PC-9 (cell line): ENCODE measurements at regions not wholly inside any gene's neighbourhood (a gene's known extent, or its start where the extent isn't known, plus 50 kb on each side); places are given as distances from the start of the nearest gene placed in this dataset.

Experiments used
- BruUV-seq: library from RNA; stranded (reverse); fragments of 400-500 nt; replicated peaks from 2 replicates; lab custom pipeline; 2021; lab: Mats Ljungman, UMichigan
- CTCF ChIA-PET: fragments of 300-600 bp; sonication (Branson Sonifier 250); formaldehyde crosslinking; loops from one replicate; lab custom pipeline; 2022; ENCODE audit warnings: antibody characterized with exemption; lab: Charles Lee
- POLR2A ChIA-PET: fragments of 300-600 bp; sonication (Branson Sonifier 250); formaldehyde crosslinking; loops from one replicate; lab custom pipeline; 2022; ENCODE audit warnings: antibody characterized with exemption; ENCODE audit not compliant: unreplicated experiment; lab: Charles Lee
- DNase-seq, 2 experiments: peaks; one replicate each; pipeline versions ENCODE4 v3.0.0 to v3.0.0-alpha.2; 2015 to 2022; ENCODE audit warnings: mixed read lengths in 1 of 2
- H2AFZ ChIP-seq: fragments of 200-600 bp; sonication (generic); 2 replicates; pipeline ENCODE4 v1.8.1; 2017; ENCODE audit warnings: antibody characterized with exemption
- H3F3A ChIP-seq: fragments of 200-600 bp; sonication (generic); 2 replicates; pipeline ENCODE4 v1.8.1; 2017; ENCODE audit warnings: antibody characterized with exemption, mild to moderate bottlenecking, low read depth; ENCODE audit not compliant: insufficient read depth
- H3K27ac ChIP-seq: fragments of 200-600 bp; sonication (generic); 2 replicates; pipeline ENCODE4 v1.6.1; 2016; ENCODE audit warnings: mixed run types
- H3K27me3 ChIP-seq: fragments of 200-600 bp; sonication (generic); 2 replicates; pipeline ENCODE4 v1.6.1; 2016; ENCODE audit warnings: low read depth, mixed run types; ENCODE audit not compliant: insufficient read depth
- H3K36me3 ChIP-seq: fragments of 200-600 bp; sonication (generic); 2 replicates; pipeline ENCODE4 v1.6.1; 2016; ENCODE audit warnings: low read depth, mixed run types
- H3K4me1 ChIP-seq: fragments of 200-600 bp; sonication (generic); replicated peaks from 2 replicates; pipeline ENCODE4 v1.6.1; 2016; ENCODE audit warnings: mixed run types; ENCODE audit not compliant: insufficient read depth
- H3K4me2 ChIP-seq: fragments of 200-600 bp; sonication (generic); 2 replicates; pipeline ENCODE4 v1.6.1; 2017; ENCODE audit warnings: mixed run types
- H3K4me3 ChIP-seq: fragments of 200-600 bp; sonication (generic); 2 replicates; pipeline ENCODE4 v1.6.1; 2016; ENCODE audit warnings: mixed run types
- H3K79me2 ChIP-seq: fragments of 200-600 bp; sonication (generic); 2 replicates; pipeline ENCODE4 v1.6.1; 2017; ENCODE audit warnings: low read depth, mixed run types
- H3K9me2 ChIP-seq: fragments of 200-600 bp; sonication (generic); 2 replicates; pipeline ENCODE4 v1.8.1; 2017; ENCODE audit warnings: mild to moderate bottlenecking; ENCODE audit not compliant: insufficient read depth
- H3K9me3 ChIP-seq: fragments of 200-600 bp; sonication (generic); 2 replicates; pipeline ENCODE4 v1.8.1; 2016; ENCODE audit warnings: low read depth; ENCODE audit not compliant: insufficient read depth
- H4K20me1 ChIP-seq: fragments of 200-600 bp; sonication (generic); 2 replicates; pipeline ENCODE4 v1.8.1; 2017; ENCODE audit not compliant: insufficient read depth
- CTCF ChIP-seq: fragments of 200-600 bp; sonication (generic); conservative IDR thresholded peaks from 2 replicates; pipeline ENCODE4 v1.6.1; 2017; ENCODE audit warnings: mixed run types, antibody characterized with exemption, mild to moderate bottlenecking, moderate library complexity
- EZH2 ChIP-seq: fragments of 200-600 bp; sonication (generic); IDR thresholded peaks from 2 replicates; pipeline ENCODE4 v1.8.0; 2017; ENCODE audit warnings: antibody characterized with exemption, low read depth
- intact Hi-C: fragments of 100-400 bp; cut with micrococcal nuclease; formaldehyde crosslinking; loops from one replicate; pipeline ENCODE4 v1.10.0; 2022; ENCODE audit not compliant: unreplicated experiment

- no peaks in the 10 kb centered on the region for H3K79me2 ChIP-seq
- H3K4me2 ChIP-seq: no peak overlapping the region
- no peaks in the 10 kb centered on the region for H3K9me3 ChIP-seq
- no peaks in the 10 kb centered on the region for H3F3A ChIP-seq
- TF ChIP-seq EZH2 (no peak), CTCF (no peak)
- no peaks in the 10 kb centered on the region for H3K9me2 ChIP-seq
- no peak overlapping the region for H2AFZ ChIP-seq
- no peaks in the 10 kb centered on the region for H3K4me1 ChIP-seq
- H3K4me3 ChIP-seq: no peak overlapping the region
- no TSS peak for BruUV-seq
- no peak overlapping the region for H3K27ac ChIP-seq
- H4K20me1 ChIP-seq: no peaks in the 10 kb centered on the region
- H3K36me3 ChIP-seq: no peaks in the 10 kb centered on the region
- no peak for DNase-seq
- POLR2A ChIA-PET: no interaction called here
- CTCF ChIA-PET: no interaction called here
- intact Hi-C loops: no loop called here
- H3K27me3 ChIP-seq: peaks cover 92% of the 10 kb centered on the region
Measured at GRCh38 chr2:239555571-239555905, 154.7 kb upstream of the HDAC4 start.

DNA sequence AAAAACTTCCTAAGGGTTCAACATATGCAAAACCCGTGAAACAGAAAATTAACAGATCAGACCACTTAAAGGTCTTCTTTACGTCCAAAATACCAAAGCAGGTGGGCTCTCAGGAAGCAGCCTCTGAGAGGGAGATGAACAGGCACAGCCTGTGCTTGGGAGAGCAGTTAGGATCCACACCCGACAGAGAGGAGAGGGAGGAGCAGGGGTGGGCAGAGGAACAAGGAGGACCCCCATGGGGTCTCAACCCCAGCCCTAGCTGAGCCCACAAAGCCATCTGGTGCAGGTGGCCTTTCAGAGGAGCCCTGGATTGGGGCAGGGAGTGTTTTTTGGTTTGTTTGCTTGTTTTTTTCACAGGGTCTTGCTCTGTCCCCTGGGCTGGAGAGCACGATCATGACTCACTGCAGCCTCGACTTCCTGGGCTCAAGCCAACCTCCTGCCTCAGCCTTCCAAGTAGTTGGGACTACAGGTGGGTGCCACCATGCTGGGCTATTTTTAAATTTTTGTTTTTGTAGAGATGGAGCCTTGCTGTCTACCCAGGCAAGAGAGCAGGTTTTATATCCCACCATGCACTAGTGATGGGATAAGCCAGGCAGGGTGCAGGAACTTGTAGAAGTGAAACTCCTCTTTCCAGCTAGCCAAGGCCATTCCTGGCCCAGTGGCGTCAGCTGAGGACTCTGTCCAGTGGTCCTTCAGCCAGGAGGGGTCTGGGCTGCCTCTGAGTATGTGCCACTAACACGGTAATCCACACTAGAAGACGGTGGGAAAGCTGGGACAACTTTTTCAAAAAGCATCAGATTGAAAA, 154.1 kb upstream of the HDAC4 start:
- Histone ChIP-seq H3K27me3 (peaks cover 92% of the 10 kb centered on the region), H3K36me3 (no peaks in the 10 kb centered on the region), H4K20me1 (no peaks in the 10 kb centered on the region), H3F3A (no peaks in the 10 kb centered on the region), H2AFZ (no peak overlapping the region), H3K4me2 (no peak overlapping the region), H3K4me1 (no peaks in the 10 kb centered on the region), H3K4me3 (no peak overlapping the region), H3K9me2 (no peaks in the 10 kb centered on the region), H3K9me3 (no peaks in the 10 kb centered on the region), H3K27ac (no peak overlapping the region), H3K79me2 (no peaks in the 10 kb centered on the region)
- TF ChIP-seq EZH2: no peak
- no peak for TF ChIP-seq CTCF
- DNase-seq: no peak
- BruUV-seq: no TSS peak
- intact Hi-C loops: no loop called here
- ChIA-PET POLR2A (interaction anchor here (0.6 kb wide), 1 partner anchor 279 kb away, joined by 4 read pairs; no protein-coding TSS in a partner anchor), CTCF (no interaction called here)

GRCh38 chr2:239553376-239554000, 152.7 kb upstream of the HDAC4 start:
- H3K27ac ChIP-seq: no peak overlapping the region
- intact Hi-C loops: no loop called here
- no peak overlapping the region for H3K4me3 ChIP-seq
- peaks cover 92% of the 10 kb centered on the region for H3K27me3 ChIP-seq
- no peaks in the 10 kb centered on the region for H3K9me3 ChIP-seq
- no peak overlapping the region for H2AFZ ChIP-seq
- DNase-seq: no peak
- no TSS peak for BruUV-seq
- H3K4me1 ChIP-seq: no peaks in the 10 kb centered on the region
- no peaks in the 10 kb centered on the region for H3K36me3 ChIP-seq
- POLR2A ChIA-PET: no interaction called here
- TF ChIP-seq EZH2 (no peak), CTCF (no peak)
- no peaks in the 10 kb centered on the region for H3F3A ChIP-seq
- no peak overlapping the region for H3K4me2 ChIP-seq
- H4K20me1 ChIP-seq: no peaks in the 10 kb centered on the region
- H3K9me2 ChIP-seq: no peaks in the 10 kb centered on the region
- no peaks in the 10 kb centered on the region for H3K79me2 ChIP-seq
- CTCF ChIA-PET: no interaction called here
